Lung microvascular endothelial cell (primary cell): ENCODE measurements at regions not wholly inside any gene's neighbourhood (a gene's known extent, or its start where the extent isn't known, plus 50 kb on each side); places are given as distances from the start of the nearest gene placed in this dataset.
"Not testable (repeated sequence)": the region's sequence is repeated elsewhere in the genome, so short reads cannot be mapped to it uniquely, and the experiment has no call there.

Source experiments
- DNase-seq, 2 donors: peaks; one replicate each; pipeline versions ENCODE4 v3.0.0 to v3.0.0-alpha.2; 2010; ENCODE audit warnings: low read depth in 2 of 2

- DNase-seq: no peak
Measured at GRCh38 chr13:53272873-53273272, 244.3 kb downstream of the OLFM4 start.

DNA sequence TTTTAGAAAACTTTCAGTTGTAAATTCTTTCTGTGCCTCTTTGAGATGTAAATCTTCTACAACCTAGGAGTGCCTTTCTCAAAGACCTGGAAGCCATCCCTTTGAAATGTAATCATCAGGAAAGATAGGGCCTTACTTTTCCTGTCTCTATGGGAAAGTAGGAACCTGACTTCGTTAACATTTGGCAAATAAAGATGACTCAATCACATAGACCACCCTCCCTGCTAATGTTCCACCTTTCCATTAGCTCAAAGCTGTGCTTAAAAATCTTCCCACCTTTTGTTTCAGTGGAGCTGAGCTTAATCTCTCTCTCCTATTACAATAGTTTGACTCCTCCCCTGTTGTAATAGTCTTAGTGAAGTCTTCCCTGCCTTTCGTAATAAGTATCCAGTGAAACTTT, 247.7 kb downstream of the OLFM4 start:
- DNase-seq: no peak

- no peak for DNase-seq
Measured at GRCh38 chr13:53281677-53282076, 253.1 kb downstream of the OLFM4 start.

DNA sequence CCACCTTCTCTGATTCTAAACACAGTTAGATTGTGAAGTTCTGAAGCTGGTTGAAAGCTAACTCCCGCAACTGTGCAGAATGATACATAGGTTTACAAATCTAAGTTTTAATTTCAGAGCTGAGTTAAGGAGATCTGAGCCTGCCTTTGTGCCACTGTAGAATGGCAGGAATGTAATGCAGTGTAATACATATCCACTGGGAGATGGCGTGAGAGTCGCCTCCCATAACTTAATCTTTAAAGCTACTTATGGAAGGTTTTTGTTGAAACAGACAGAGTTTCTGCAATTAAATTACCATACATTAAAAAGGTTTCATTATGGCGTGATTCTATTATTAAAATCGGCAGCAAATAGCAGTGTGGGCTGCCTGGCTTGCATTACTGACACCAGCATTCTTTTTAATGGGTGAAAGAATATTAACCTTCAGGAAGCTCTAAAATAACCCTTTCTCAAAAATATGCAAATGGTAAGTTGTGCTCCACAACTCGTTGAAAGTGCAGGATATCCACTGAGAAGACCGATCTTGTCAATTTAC, 257.4 kb downstream of the OLFM4 start:
- DNase-seq: no peak

GRCh38 chr13:53298396-53298795, 269.8 kb downstream of the OLFM4 start:
- DNase-seq: no peak

DNA sequence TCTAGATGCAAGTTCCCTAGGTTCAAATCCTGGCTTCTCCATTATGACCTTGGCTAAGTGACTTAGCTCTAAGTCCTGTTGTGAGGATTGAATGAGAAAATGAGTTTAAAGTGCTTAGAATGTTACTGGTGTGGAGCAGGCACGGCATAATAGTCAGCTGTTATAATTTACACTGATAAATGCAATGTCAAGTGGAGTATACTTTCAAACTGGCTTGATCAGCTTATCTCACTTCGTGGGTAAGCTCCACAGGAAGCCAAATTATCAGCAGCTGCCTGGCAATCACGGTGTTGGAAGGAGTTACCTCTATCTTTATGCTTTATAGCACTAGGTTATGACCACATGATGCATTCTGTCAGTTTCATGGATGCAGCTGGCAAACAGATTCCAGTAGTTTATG, 272.8 kb downstream of the OLFM4 start:
- DNase-seq: no peak

- not testable (repeated sequence) for DNase-seq
Measured at GRCh38 chr13:53305419-53305818, 276.8 kb downstream of the OLFM4 start.

GRCh38 chr13:53310786-53311185, 282.2 kb downstream of the OLFM4 start:
- DNase-seq: no peak

DNA sequence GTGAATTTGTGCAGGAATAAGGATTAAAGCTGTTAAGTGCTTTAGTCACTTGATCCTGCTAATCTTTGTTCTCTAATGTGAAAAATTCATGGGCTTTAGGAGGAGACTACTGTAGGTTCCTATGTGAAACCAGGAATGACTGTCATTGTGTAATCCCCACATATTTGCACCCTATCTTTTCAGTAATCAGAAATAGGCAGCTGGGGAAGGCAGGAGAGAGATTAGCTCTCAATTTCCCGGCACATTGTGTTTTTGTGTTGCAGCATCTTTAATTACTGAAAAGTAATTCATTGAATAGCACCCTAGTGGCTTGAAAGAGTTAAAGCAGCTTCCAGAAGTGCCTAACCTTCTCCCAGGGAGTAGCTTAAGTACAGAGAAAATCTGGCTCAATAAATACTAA, 282.9 kb downstream of the OLFM4 start:
- DNase-seq: no peak

- no peak for DNase-seq
Measured at GRCh38 chr13:53321296-53321801, 292.7 kb downstream of the OLFM4 start.

DNA sequence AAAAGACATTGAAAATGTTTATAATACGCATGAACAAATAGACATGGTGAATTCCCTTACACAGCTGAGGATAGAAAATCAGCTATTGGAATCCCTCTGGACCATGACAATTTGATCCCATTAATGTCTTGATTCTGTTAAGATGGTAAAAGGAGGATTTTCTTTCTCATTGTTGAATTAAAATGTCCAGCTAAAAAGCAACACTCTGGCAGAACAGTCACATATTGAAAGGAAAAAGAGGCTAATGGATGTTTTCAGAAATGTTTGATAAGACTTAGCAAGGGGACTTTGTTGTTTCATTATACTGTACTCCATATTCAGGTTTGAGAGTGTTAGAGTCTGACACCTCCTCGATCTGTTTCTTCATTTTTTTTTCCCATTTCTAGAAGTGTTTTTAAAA, 296.0 kb downstream of the OLFM4 start:
- no peak for DNase-seq

DNA sequence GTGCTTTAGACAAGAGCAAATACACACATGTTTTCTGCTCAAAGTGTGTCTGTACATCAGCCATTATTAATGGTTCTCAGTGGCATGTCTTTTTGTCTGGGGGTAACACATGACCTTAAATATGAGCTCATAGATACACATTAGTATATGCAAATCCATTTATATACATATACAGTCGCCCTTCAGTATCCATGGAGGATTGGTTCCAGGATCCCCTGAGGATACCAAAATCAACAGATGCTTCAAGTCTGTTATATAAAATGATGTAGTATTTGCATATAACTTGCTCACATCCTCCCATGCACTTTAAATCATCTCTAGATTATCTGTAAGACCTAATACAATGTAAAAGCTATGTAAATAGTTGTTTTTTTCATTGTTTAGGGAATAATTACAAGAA, 298.1 kb downstream of the OLFM4 start:
- no peak for DNase-seq

- DNase-seq: no peak
Measured at GRCh38 chr13:53327680-53328315, 299.2 kb downstream of the OLFM4 start.

- no peak for DNase-seq
Measured at GRCh38 chr13:53336441-53337160, 308.0 kb downstream of the OLFM4 start.

DNA sequence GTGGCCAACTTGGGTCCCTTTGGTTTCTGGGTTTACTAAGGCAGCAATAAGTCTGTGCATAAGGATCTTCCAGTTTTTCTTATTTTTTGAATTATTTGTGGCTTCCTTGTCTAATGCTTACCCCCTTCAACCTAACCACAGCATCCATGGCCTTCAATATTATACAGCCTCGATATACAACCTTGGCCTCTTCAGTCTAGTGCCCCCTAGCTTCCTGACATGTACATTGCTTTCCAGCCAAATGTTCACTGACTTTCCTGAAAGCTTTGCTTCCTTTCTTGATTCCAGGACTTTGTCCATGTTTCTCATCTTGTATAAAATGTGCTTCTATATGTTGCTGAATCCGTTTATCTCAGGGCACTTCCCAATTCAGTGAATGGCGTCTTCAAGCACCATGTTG, 310.1 kb downstream of the OLFM4 start:
- no peak for DNase-seq

- DNase-seq: no peak
Measured at GRCh38 chr13:53340505-53341143, 312.0 kb downstream of the OLFM4 start.

GRCh38 chr13:53341144-53341510, 312.5 kb downstream of the OLFM4 start:
- no peak for DNase-seq

DNA sequence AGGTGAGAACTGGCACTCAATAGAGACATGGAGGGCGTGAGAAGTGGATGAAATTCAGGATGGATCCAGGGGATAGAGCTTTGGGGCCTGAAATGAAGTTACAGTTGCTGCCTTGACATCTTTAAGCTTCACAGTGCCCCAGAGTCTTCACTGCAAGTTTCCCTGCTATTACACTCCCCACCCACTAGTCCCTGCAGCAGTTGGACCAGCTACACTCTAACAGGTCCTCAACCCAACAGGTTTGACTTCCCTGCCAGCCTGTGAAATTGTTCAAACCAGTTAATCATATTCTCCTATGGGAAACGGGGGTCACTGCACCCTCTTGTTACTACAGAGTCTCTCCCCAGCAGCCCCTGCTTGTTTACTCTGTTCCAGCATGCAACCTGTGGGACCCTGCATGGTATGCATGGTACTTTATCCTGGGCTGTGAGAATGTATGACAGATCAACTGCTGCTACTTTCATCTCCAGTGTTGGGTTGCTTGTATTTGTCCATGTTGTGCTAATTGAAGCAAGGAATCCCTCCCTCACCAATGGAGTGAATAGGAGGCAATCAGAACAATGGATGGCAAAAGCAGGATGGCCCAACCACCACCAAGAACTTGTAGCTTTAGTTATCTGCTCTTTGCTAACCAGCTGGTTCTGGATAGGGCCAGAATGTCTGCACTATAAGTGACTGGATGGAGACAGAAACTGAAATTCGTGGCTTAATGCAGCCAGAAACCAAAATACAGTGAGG, 314.2 kb downstream of the OLFM4 start:
- no peak for DNase-seq

GRCh38 chr13:53343361-53343744, 314.7 kb downstream of the OLFM4 start:
- no peak for DNase-seq

DNA sequence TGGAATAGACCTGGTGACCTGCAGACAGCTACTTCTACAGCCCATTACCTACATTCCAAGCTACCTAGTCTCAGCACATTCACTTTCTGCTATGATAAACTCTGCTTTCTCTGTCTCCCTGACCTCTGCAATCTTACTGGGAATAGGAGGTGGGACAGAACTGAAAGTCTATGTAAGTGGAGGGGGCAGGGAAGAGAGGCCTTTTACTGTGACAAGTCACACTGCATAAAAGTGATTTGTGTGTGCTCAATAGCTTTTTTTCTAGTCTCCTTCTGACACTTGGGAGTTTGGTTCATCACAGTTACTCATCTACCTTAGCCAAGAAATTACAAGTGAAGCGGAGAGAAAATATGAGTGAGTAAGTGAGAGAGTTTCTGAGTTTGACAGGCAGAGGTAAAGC, 322.4 kb downstream of the OLFM4 start:
- no peak for DNase-seq

GRCh38 chr13:53357582-53357981, 329.0 kb downstream of the OLFM4 start:
- no peak for DNase-seq

GRCh38 chr13:53368948-53369347, 340.3 kb downstream of the OLFM4 start:
- DNase-seq: no peak
